Esophagus muscularis mucosa (tissue), 4 donors: ENCODE measurements at regions not wholly inside any gene's neighbourhood (a gene's known extent, or its start where the extent isn't known, plus 50 kb on each side); places are given as distances from the start of the nearest gene placed in this dataset.
"Not testable (repeated sequence)": the region's sequence is repeated elsewhere in the genome, so short reads cannot be mapped to it uniquely, and the experiment has no call there.

Experiments used
- DNase-seq: peaks from one replicate; pipeline ENCODE4 v3.0.0-alpha.2; 2017; ENCODE audit errors: extremely low spot score
- H3K27ac ChIP-seq, 4 donors: fragments of 200-600 bp; sonication (generic); replicated peaks in 1 of 4; 1 replicate in 3 of 4; 2 replicates in 1 of 4; pipeline ENCODE4 v1.5.1; 2016 to 2019; ENCODE audit warnings: mild to moderate bottlenecking in 1 of 4
- H3K27me3 ChIP-seq, 4 donors: fragments of 200-600 bp; sonication (generic); one replicate each; pipeline versions ENCODE4 v1.5.1 to v1.6.0; 2016 to 2019
- H3K36me3 ChIP-seq, 4 donors: fragments of 200-600 bp; sonication (generic); one replicate each; pipeline ENCODE4 v1.5.1; 2016 to 2019
- H3K4me1 ChIP-seq, 4 donors: fragments of 200-600 bp; sonication (generic); one replicate each; pipeline ENCODE4 v1.5.1; 2016 to 2019
- H3K4me3 ChIP-seq, 4 donors: fragments of 200-600 bp; sonication (generic); 1 replicate in 2 of 4; 2 replicates in 2 of 4; pipeline ENCODE4 v1.5.1; 2016 to 2019; ENCODE audit warnings: mild to moderate bottlenecking in 4 of 4, moderate library complexity in 1 of 4
- H3K9me3 ChIP-seq, 4 donors: fragments of 200-600 bp; sonication (generic); 1 replicate in 3 of 4; 2 replicates in 1 of 4; pipeline ENCODE4 v1.5.1; 2016 to 2019
- EP300 ChIP-seq: sonication (generic); formaldehyde crosslinking; IDR thresholded peaks from one replicate; pipeline ENCODE4 v1.6.1; 2017; ENCODE audit warnings: antibody characterized with exemption
- POLR2A ChIP-seq: fragments of 450-650 bp; IDR thresholded peaks from one replicate; pipeline ENCODE4 v1.6.1; 2017; ENCODE audit warnings: antibody characterized with exemption, moderate library complexity, mild to moderate bottlenecking, low read depth
- POLR2AphosphoS5 ChIP-seq, 2 donors: sonication (generic); formaldehyde crosslinking; IDR thresholded peaks; one replicate each; pipeline ENCODE4 v1.6.1; 2017; ENCODE audit warnings: antibody characterized with exemption in 2 of 2
- WGBS: methylation state at CpG from one replicate; pipeline ENCODE4 v1.1.5; 2018; 5-methylcytosine and 5-hydroxymethylcytosine counted together
- intact Hi-C: fragments of 100-400 bp; cut with DNase I; formaldehyde crosslinking; loops from one replicate; pipeline ENCODE4 v1.15.1; 2023
- TF ChIP-seq, protein P1 (sequence below), 3 experiments: fragments of 200-600 bp in 2 of 3; fragments of 450-650 bp in 1 of 3; sonication (generic) in 2 of 3; IDR thresholded peaks; one replicate each; pipeline ENCODE4 v1.5.1; 2017 to 2019; ENCODE audit warnings: antibody characterized with exemption in 3 of 3, mild to moderate bottlenecking in 2 of 3, moderate library complexity in 1 of 3

DNA sequence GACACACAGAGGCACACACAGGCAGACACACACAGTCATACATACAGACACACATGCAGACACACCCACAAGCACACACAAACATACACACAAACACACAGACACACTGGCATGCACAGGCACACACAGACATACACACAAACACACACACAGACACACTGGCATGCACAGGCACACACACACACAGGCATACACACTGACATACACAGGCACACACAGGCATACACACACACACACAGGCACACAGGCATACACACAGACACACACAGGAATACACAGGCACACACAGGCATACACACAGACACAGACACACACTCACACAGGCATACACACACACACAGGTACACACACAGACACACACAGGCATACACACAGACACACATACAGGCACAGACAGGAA, 340.7 kb upstream of the VSTM2A start:
- H3K36me3 ChIP-seq, result no peaks in the 10 kb centered on the region
- no peak overlapping the region for H3K27ac ChIP-seq
- DNase-seq, result no peak
- no peaks in the 10 kb centered on the region for H3K4me1 ChIP-seq
- H3K4me3 ChIP-seq, result no peak overlapping the region
- no peaks in the 10 kb centered on the region for H3K27me3 ChIP-seq
- peaks cover 0 to 9% (median 0%) of the 10 kb centered on the region in 4 donors for H3K9me3 ChIP-seq
- intact Hi-C loops, result no loop called here
- TF ChIP-seq EP300 (no peak), POLR2AphosphoS5 (IDR thresholded peaks at IDR 0.05) (no peak), POLR2A (no peak)
- TF ChIP-seq, protein P1, sequence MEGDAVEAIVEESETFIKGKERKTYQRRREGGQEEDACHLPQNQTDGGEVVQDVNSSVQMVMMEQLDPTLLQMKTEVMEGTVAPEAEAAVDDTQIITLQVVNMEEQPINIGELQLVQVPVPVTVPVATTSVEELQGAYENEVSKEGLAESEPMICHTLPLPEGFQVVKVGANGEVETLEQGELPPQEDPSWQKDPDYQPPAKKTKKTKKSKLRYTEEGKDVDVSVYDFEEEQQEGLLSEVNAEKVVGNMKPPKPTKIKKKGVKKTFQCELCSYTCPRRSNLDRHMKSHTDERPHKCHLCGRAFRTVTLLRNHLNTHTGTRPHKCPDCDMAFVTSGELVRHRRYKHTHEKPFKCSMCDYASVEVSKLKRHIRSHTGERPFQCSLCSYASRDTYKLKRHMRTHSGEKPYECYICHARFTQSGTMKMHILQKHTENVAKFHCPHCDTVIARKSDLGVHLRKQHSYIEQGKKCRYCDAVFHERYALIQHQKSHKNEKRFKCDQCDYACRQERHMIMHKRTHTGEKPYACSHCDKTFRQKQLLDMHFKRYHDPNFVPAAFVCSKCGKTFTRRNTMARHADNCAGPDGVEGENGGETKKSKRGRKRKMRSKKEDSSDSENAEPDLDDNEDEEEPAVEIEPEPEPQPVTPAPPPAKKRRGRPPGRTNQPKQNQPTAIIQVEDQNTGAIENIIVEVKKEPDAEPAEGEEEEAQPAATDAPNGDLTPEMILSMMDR (IDR thresholded peaks at IDR 0.05), result no peak

DNA sequence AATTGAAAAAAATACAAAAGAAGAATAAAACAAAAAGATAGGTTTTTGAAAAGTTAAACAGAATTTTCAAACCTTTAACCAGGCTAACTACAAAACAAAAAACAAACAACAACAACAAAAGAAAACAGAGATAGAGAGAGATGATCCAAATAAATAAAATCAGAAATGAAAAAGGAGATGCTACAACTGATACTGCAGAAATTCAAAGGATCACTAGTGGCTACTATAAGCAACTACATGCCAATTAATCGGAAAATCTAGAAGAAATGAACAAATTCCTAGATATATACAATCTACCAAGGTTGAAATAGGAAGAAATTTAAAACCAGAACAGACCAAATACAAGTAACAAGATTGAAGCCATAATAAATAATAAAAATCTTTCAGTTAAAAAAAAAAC, 326.8 kb upstream of the VSTM2A start:
- no peaks in the 10 kb centered on the region for H3K27me3 ChIP-seq
- no peak for DNase-seq
- WGBS, result 70% methylated on average over 1 of the region's 1 CpG
- no peaks in the 10 kb centered on the region for H3K36me3 ChIP-seq
- H3K27ac ChIP-seq, result no peak overlapping the region
- H3K9me3 ChIP-seq, result peaks cover 0 to 33% (median 22%) of the 10 kb centered on the region in 4 donors
- H3K4me3 ChIP-seq, result no peak overlapping the region
- intact Hi-C loops, result no loop called here
- TF ChIP-seq POLR2AphosphoS5 (IDR thresholded peaks at IDR 0.05) (no peak), EP300 (no peak), POLR2A (no peak)
- TF ChIP-seq, protein P1 (IDR thresholded peaks at IDR 0.05), result no peak
- no peaks in the 10 kb centered on the region for H3K4me1 ChIP-seq

DNA sequence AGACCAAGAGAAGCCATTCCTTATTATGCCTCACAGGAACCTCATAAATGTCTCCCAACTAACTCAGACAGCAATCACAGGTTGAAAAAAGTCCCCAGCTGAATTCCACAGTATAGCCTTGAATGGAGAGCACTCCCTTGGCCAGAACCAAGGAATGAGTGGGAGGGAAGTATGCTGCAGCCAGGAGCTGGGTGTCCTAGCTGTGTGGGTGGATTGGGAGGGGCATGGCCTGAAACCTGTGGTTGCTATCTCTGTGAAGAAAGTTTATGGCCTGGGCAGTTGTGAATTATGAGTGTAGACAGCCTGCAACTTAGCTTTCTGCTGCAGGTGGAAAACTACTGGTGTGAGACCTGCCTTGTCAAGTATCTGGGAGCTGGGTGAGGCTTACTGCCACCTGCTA, 316.1 kb upstream of the VSTM2A start:
- H3K4me3 ChIP-seq, intact Hi-C loops, H3K9me3 ChIP-seq, H3K4me1 ChIP-seq, H3K27ac ChIP-seq, H3K36me3 ChIP-seq, H3K27me3 ChIP-seq, DNase-seq: not testable (repeated sequence)

DNA sequence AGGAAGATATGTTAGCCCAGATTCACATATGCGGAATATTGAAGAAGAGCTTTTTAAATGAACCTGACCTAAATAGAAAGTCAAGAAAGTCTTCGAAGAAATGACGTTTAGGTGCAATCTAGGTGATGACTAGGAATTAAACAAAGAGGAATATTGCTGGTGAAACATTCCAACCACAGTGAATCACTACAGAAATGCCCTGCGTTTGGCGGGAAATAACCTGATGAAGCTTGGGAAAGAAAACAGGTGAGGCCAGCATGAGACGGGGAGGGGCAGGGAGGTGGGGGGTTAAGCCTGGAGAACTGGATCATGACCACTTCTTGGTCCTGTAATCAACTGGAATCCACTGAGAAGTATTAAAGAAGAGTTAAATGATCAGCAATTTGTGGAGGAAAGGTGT, 299.4 kb upstream of the VSTM2A start:
- no peak overlapping the region for H3K27ac ChIP-seq
- no peaks in the 10 kb centered on the region for H3K4me1 ChIP-seq
- TF ChIP-seq POLR2A (no peak), EP300 (no peak), POLR2AphosphoS5 (IDR thresholded peaks at IDR 0.05) (no peak)
- TF ChIP-seq, protein P1 (IDR thresholded peaks at IDR 0.05), result no peak
- WGBS, result 95% methylated on average over 6 of the region's 6 CpGs
- H3K9me3 ChIP-seq, result no peaks in the 10 kb centered on the region
- H3K27me3 ChIP-seq, result no peaks in the 10 kb centered on the region
- no peak overlapping the region for H3K4me3 ChIP-seq
- no peaks in the 10 kb centered on the region for H3K36me3 ChIP-seq
- intact Hi-C loops, result no loop called here
- no peak for DNase-seq

DNA sequence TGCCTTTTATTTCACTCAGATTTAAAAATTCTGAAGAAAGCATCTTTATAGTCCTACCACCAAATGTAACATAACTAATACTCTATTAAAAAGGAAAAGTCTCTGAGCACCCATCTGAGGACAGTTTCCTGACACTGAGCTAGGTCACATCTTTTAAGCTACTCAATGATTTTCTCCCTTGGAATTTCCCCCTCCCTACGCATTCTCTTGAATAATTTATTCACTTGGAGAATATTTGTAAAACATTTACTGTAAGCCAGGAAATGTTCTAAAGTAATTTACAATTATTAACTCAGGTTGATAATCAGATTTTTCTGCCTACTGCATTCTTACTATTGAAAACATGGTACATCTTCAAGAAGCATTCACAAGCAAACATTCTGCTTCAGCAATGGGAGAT, 297.2 kb upstream of the VSTM2A start:
- H3K4me3 ChIP-seq, result no peak overlapping the region
- intact Hi-C loops, result no loop called here
- TF ChIP-seq, protein P1 (IDR thresholded peaks at IDR 0.05), result no peak
- 90% methylated on average over 1 of the region's 1 CpG for WGBS
- H3K4me1 ChIP-seq, result no peaks in the 10 kb centered on the region
- DNase-seq, result no peak
- H3K27me3 ChIP-seq, result no peaks in the 10 kb centered on the region
- no peaks in the 10 kb centered on the region for H3K36me3 ChIP-seq
- no peaks in the 10 kb centered on the region for H3K9me3 ChIP-seq
- H3K27ac ChIP-seq, result no peak overlapping the region
